Uterus (tissue), 3 donors: ENCODE measurements at regions not wholly inside any gene's neighbourhood (a gene's known extent, or its start where the extent isn't known, plus 50 kb on each side); places are given as distances from the start of the nearest gene placed in this dataset.

Source experiments
- DNase-seq, 2 donors: peaks; one replicate each; pipeline ENCODE4 v3.0.0-alpha.2; 2019 to 2020
- H3K27ac ChIP-seq, 2 donors: fragments of 200-600 bp; sonication (generic); 1 replicate in 1 of 2; 2 replicates in 1 of 2; pipeline ENCODE4 v1.5.1; 2016 to 2018
- H3K27me3 ChIP-seq, 2 donors: fragments of 200-600 bp; sonication (generic); one replicate each; pipeline ENCODE4 v1.5.1; 2018 to 2019; ENCODE audit warnings: control low read depth in 1 of 2
- H3K36me3 ChIP-seq, 2 donors: fragments of 200-600 bp; sonication (generic); one replicate each; pipeline ENCODE4 v1.5.1; 2019; ENCODE audit warnings: control low read depth in 1 of 2
- H3K4me1 ChIP-seq, 2 donors: fragments of 200-600 bp; sonication (generic); one replicate each; pipeline ENCODE4 v1.5.1; 2018 to 2019; ENCODE audit warnings: control low read depth in 1 of 2
- H3K4me3 ChIP-seq, 2 donors: fragments of 200-600 bp; sonication (generic); 1 replicate in 1 of 2; 2 replicates in 1 of 2; pipeline ENCODE4 v1.5.1; 2018 to 2019; ENCODE audit warnings: mild to moderate bottlenecking in 1 of 2
- H3K9me3 ChIP-seq, 2 donors: fragments of 200-600 bp; sonication (generic); one replicate each; pipeline ENCODE4 v1.5.1; 2019; ENCODE audit warnings: control low read depth in 1 of 2
- CTCF ChIP-seq, 4 experiments: fragments of 200-600 bp in 2 of 4; fragments of 450-650 bp in 2 of 4; sonication (generic) in 2 of 4; IDR thresholded peaks; one replicate each; pipeline ENCODE4 v1.5.1; 2016 to 2019; ENCODE audit warnings: antibody characterized with exemption in 4 of 4, mild to moderate bottlenecking in 2 of 4, moderate library complexity in 1 of 4
- POLR2A ChIP-seq, 2 donors: fragments of 450-650 bp; IDR thresholded peaks; one replicate each; pipeline ENCODE4 v1.6.1; 2016; ENCODE audit warnings: antibody characterized with exemption in 2 of 2, mild to moderate bottlenecking in 1 of 2, moderate library complexity in 1 of 2
- intact Hi-C: fragments of 100-400 bp; cut with DNase I; formaldehyde crosslinking; loops from one replicate; pipeline ENCODE4 v1.15.1; 2023; ENCODE audit warnings: low total_unique reads
- donor health status: DM: yes; HTN: yes; CAD: no.

DNA sequence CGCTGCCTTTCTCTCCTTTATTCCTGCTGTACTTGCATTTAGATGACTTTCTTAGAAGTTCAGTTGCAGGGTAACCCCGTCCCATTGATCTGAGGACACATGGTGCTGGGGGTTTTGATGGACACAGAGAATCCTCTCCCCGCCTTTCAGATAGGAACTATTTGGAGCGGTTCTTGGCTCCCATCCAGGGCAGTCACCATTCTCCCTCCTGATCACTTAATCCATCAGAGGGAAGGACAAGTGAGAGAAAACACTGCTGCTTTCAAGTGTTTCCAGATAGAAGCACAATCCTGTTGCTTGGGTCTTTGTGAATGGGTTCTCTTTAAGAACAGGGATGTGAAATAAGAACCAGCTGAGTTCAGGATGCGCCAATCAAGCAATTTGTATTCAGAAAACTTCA lies 85.2 kb downstream of the IRX1 start:
- Histone ChIP-seq H3K9me3 (no peaks in the 10 kb centered on the region), H3K27me3 (no peaks in the 10 kb centered on the region), H3K4me3 (no peak overlapping the region), H3K36me3 (no peaks in the 10 kb centered on the region), H3K4me1 (no peaks in the 10 kb centered on the region), H3K27ac (no peak overlapping the region)
- DNase-seq, result no peak
- intact Hi-C loops, result no loop called here
- no peak for TF ChIP-seq POLR2A (IDR thresholded peaks at IDR 0.05)
- TF ChIP-seq CTCF (IDR thresholded peaks at IDR 0.05), result no peak

- no peak for DNase-seq
Observed at GRCh38 chr5:3684118-3684517, 88.5 kb downstream of the IRX1 start.

GRCh38 chr5:3684771-3685354 lies 89.2 kb downstream of the IRX1 start:
- Histone ChIP-seq H3K27ac (no peak overlapping the region), H3K9me3 (no peaks in the 10 kb centered on the region), H3K27me3 (no peaks in the 10 kb centered on the region), H3K4me1 (no peaks in the 10 kb centered on the region), H3K4me3 (no peak overlapping the region), H3K36me3 (no peaks in the 10 kb centered on the region)
- intact Hi-C loops, result no loop called here
- DNase-seq, result no peak
- TF ChIP-seq POLR2A (IDR thresholded peaks at IDR 0.05) (no peak), CTCF (IDR thresholded peaks at IDR 0.05) (no peak)

More at GRCh38 chr5:3684118-3684517, 88.5 kb downstream of the IRX1 start:
- H3K27ac ChIP-seq, result no peak overlapping the region
- no peaks in the 10 kb centered on the region for H3K27me3 ChIP-seq
- H3K36me3 ChIP-seq, result no peaks in the 10 kb centered on the region
- H3K9me3 ChIP-seq, result no peaks in the 10 kb centered on the region
- H3K4me1 ChIP-seq, result no peaks in the 10 kb centered on the region
- TF ChIP-seq POLR2A (IDR thresholded peaks at IDR 0.05) (no peak), CTCF (IDR thresholded peaks at IDR 0.05) (no peak)
- intact Hi-C loops, result no loop called here
- no peak overlapping the region for H3K4me3 ChIP-seq

GRCh38 chr5:3694819-3695218 lies 99.2 kb downstream of the IRX1 start:
- TF ChIP-seq POLR2A (IDR thresholded peaks at IDR 0.05) (no peak), CTCF (IDR thresholded peaks at IDR 0.05) (no peak)
- Histone ChIP-seq H3K4me1 (no peaks in the 10 kb centered on the region), H3K4me3 (no peak overlapping the region), H3K27ac (no peak overlapping the region), H3K9me3 (no peaks in the 10 kb centered on the region), H3K36me3 (no peaks in the 10 kb centered on the region), H3K27me3 (no peaks in the 10 kb centered on the region)
- intact Hi-C loops, result loop anchor here (5.0 kb wide), 1 partner anchor 552 kb away; no protein-coding TSS in a partner anchor
- DNase-seq, result no peak

- intact Hi-C loops, result loop anchor here (5.0 kb wide), 1 partner anchor 551 kb away; no protein-coding TSS in a partner anchor
- no peaks in the 10 kb centered on the region for H3K36me3 ChIP-seq
- no peaks in the 10 kb centered on the region for H3K27me3 ChIP-seq
- no peak overlapping the region for H3K4me3 ChIP-seq
- TF ChIP-seq CTCF (IDR thresholded peaks at IDR 0.05) (no peak), POLR2A (IDR thresholded peaks at IDR 0.05) (no peak)
- no peak overlapping the region for H3K27ac ChIP-seq
- no peaks in the 10 kb centered on the region for H3K4me1 ChIP-seq
- no peak for DNase-seq
- H3K9me3 ChIP-seq, result no peaks in the 10 kb centered on the region
Observed at GRCh38 chr5:3695818-3696217, 100.2 kb downstream of the IRX1 start.
